Neuron (in vitro differentiated cells): ENCODE measurements at regions not wholly inside any gene's neighbourhood (a gene's known extent, or its start where the extent isn't known, plus 50 kb on each side); places are given as distances from the start of the nearest gene placed in this dataset.
A peak's percentile ranks its signal among the peaks of the same experiment; 100 is the strongest.

Experiments
- H2AFZ ChIP-seq: one replicate; pipeline ENCODE4 v1.6.1; 2013; ENCODE audit warnings: low read depth, mild to moderate bottlenecking, inconsistent platforms, low read length, moderate library complexity
- H3K27me3 ChIP-seq: one replicate; pipeline ENCODE4 v1.6.1; 2013; ENCODE audit warnings: low read length; ENCODE audit not compliant: insufficient read depth
- H3K36me3 ChIP-seq: one replicate; pipeline ENCODE4 v1.6.1; 2013; ENCODE audit warnings: low read length; ENCODE audit not compliant: insufficient read depth
- H3K4me1 ChIP-seq: one replicate; pipeline ENCODE4 v1.6.1; 2013; ENCODE audit warnings: low read length; ENCODE audit not compliant: insufficient read depth
- H3K4me3 ChIP-seq: 2 replicates; pipeline ENCODE4 v1.5.1; 2013; ENCODE audit warnings: mild to moderate bottlenecking, low read length, moderate library complexity
- H3K9me3 ChIP-seq: one replicate; pipeline ENCODE4 v1.6.1; 2013; ENCODE audit warnings: low read length

DNA sequence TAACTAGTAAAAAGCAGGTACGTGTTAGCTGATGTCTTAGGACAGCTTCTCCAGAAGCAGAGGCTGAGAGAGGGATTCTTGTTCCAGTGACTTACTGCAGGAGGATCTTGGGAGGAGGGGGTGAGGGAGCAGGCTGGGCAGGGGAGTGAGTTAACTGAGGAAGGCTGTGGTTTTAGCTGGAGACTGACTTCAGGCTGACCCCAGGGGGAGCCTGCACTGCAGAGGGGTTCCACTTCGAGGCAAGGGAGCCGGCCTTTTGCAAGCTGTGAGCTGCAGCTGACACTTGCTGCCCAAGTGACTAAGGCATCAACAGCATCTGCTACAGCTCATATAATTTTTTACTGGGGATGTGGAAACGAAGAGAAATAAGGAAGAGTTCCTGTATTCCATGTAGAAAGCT is 50.4 kb upstream of the SOD1 start:
- H2AFZ ChIP-seq: no peak overlapping the region
- H3K9me3 ChIP-seq: no peaks in the 10 kb centered on the region
- H3K36me3 ChIP-seq: no peaks in the 10 kb centered on the region
- H3K4me3 ChIP-seq: no peak overlapping the region
- no peaks in the 10 kb centered on the region for H3K27me3 ChIP-seq
- peaks cover 11% of the 10 kb centered on the region for H3K4me1 ChIP-seq

DNA sequence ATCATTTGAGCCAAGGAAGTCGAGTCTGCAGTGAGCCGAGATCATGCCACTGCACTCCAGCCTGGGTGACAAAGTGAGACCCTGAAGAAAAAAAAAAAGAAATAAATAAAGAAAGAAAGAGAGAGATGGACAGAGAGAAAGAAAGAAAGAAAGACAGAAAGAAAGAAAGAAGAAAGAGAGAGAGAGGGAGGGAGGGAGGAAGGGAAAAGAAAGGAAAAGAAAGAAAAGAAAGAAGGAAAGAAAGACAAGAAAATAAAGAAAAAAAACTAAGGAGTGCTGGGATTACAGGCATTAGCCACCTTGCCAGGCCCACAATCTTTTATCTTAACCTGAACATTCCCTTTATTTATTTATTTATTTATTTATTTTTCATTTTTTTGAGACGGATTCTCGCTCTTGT is 51.7 kb upstream of the SOD1 start:
- Histone ChIP-seq H3K4me3 (no peak overlapping the region), H3K36me3 (no peaks in the 10 kb centered on the region), H3K9me3 (no peaks in the 10 kb centered on the region), H3K4me1 (peaks cover 7% of the 10 kb centered on the region), H2AFZ (no peak overlapping the region), H3K27me3 (no peaks in the 10 kb centered on the region)

DNA sequence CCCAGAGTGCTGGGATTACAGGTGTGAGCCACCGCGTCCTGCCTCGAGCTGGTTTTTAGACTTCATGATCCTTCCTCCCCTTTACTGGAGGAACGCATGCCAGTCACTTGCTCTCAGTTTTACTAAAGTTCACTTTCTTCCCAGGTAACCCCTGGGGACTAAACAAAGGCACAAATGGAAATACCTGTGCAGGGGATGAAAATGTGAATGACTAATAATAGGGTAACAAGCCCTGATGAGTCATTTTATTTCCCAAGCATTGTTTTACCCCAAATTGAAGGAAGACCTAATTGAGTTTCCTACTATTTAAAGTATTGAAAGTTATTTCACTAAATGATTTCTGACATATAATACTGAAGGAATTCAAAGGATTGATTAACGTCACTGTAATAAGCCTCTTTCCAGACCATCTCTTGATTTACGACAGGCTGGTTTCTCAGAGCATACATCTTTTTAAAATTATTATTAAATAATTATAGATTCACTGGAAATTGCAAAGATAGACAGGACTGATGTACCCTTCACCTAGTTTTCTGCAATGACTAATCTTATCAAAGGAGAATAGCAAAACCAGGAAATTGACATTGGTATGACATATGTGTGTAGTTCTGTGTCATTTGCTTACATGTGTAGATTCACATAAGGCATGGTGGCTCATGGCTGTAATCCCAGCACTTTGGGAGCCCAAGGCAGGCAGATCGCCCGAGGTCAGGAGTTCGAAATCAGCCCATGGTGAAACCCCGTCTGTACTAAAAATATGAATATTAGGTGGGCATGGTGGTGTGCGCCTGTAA is 53.2 kb upstream of the SOD1 start:
- peaks cover 3% of the 10 kb centered on the region for H3K4me1 ChIP-seq
- no peaks in the 10 kb centered on the region for H3K36me3 ChIP-seq
- H3K4me3 ChIP-seq: no peak overlapping the region
- H3K27me3 ChIP-seq: no peaks in the 10 kb centered on the region
- H2AFZ ChIP-seq: no peak overlapping the region
- no peaks in the 10 kb centered on the region for H3K9me3 ChIP-seq

DNA sequence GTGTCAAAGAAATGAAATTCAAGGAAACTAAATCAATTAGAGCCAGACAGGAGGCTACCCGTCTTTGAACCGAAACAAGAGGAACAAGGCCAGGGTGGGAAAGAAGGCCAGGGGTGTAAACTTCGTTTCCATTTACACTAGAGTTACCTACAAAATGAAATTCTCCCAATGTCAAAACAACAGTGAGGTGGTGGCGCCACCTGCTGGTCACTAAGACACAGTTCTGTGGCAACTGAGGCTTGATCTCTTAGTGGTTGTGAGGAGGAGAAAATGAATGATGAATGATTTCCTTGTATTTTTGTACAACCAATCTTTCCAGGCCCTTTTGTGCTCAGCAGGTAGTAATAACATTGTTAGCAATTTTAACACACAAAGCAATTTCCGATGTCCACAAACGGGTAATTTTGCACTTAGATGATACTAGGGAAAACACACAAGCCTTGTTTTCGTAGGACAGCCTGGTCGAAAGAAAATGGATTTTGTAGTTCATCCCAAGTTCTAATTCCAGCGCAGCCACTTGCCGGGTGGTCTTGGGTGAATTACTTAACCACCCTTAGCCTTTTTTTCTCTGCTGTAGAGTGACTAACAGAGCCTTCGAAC is 54.8 kb upstream of the SOD1 start:
- no peaks in the 10 kb centered on the region for H3K27me3 ChIP-seq
- peaks cover 3% of the 10 kb centered on the region for H3K4me1 ChIP-seq
- H3K36me3 ChIP-seq: no peaks in the 10 kb centered on the region
- H3K4me3 ChIP-seq: no peak overlapping the region
- no peaks in the 10 kb centered on the region for H3K9me3 ChIP-seq
- no peak overlapping the region for H2AFZ ChIP-seq

DNA sequence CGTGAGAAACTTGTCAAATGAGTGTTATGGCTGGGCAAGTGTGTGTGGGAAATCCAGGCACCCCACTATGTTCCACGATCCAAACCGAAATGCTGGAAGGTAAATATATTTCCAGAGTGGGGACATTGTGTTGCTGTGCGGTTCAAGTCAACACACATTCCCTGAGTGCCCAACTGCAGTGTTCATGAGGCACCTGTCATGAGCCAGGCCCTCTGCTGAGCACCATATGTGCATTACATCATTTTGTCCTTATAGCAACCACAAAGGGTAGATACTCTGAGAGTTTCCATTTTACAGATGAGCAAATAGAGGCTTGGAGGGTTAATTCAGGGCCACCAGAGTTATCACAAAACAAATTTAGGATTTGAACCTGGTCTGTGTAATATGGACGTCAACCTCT is 59.9 kb upstream of the SOD1 start:
- Histone ChIP-seq H3K27me3 (no peaks in the 10 kb centered on the region), H3K36me3 (no peaks in the 10 kb centered on the region), H2AFZ (no peak overlapping the region), H3K9me3 (peaks cover 4% of the 10 kb centered on the region), H3K4me3 (no peak overlapping the region), H3K4me1 (peaks cover 3% of the 10 kb centered on the region)

DNA sequence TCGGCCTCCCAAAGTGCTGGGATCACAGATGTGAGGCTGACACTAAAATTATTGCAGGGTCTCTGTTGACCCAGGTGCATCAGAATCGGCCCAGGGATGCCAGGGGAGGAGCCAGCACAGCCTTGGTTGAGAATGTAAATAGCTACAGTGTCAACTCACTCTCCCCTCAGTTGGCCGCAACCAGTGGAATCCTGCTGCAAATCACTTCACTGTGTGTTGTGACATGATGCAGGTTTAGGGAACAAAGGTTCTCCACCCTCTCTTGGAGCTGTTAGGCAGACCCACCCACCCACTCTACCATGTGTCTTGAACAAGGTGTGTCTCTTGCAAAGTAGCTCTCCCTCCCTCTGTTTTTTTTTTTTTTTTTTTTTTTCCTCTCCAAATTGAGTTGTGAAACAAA is 60.5 kb upstream of the SOD1 start:
- no peak overlapping the region for H3K4me3 ChIP-seq
- peaks cover 3% of the 10 kb centered on the region for H3K4me1 ChIP-seq
- H3K9me3 ChIP-seq: peaks cover 4% of the 10 kb centered on the region
- H2AFZ ChIP-seq: no peak overlapping the region
- H3K36me3 ChIP-seq: no peaks in the 10 kb centered on the region
- H3K27me3 ChIP-seq: no peaks in the 10 kb centered on the region

DNA sequence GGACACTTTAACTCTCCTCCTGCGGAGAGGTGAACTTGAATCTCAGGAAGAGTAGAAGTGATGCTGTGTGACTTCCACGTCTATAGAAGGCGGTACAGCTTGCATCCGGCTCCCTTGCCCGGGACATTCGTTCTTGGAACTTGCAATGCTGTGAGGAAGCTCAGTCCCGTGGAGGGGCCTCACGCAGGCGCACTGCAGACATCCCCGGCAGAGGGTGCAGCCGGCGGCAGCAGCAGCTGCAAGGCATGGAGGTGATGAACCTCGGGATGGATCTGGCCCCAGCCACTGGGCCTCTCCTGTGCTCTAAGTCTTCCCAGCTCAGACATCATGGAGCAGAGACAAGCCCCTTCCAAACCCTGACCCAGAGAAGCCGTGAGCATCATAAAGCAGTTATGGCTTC is 61.8 kb upstream of the SOD1 start:
- no peaks in the 10 kb centered on the region for H3K27me3 ChIP-seq
- H3K4me3 ChIP-seq: no peak overlapping the region
- H3K4me1 ChIP-seq: peaks cover 7% of the 10 kb centered on the region
- peaks cover 4% of the 10 kb centered on the region for H3K9me3 ChIP-seq
- H2AFZ ChIP-seq: no peak overlapping the region
- H3K36me3 ChIP-seq: no peaks in the 10 kb centered on the region

DNA sequence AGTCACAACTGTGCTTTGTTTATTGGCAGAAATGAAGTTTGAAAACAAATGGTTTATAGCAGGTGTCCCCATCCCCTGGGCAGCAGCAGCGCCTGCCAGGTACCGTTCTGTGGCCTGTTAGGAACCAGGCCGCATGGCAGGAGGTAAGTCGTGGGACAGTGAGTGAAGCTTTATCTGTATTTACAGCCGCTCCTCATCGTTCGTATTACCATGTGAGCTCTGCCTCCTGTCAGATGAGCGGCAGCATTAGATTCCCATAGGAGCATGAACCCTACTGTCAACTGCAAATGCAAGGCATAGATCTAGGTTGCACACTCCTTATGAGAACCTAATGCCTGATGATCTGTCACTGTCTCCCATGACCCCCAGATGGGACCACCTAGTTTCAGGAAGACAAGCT is 63.4 kb upstream of the SOD1 start:
- Histone ChIP-seq H3K27me3 (no peaks in the 10 kb centered on the region), H2AFZ (no peak overlapping the region), H3K36me3 (no peaks in the 10 kb centered on the region), H3K4me3 (no peak overlapping the region), H3K4me1 (peaks cover 14% of the 10 kb centered on the region), H3K9me3 (peaks cover 4% of the 10 kb centered on the region)

DNA sequence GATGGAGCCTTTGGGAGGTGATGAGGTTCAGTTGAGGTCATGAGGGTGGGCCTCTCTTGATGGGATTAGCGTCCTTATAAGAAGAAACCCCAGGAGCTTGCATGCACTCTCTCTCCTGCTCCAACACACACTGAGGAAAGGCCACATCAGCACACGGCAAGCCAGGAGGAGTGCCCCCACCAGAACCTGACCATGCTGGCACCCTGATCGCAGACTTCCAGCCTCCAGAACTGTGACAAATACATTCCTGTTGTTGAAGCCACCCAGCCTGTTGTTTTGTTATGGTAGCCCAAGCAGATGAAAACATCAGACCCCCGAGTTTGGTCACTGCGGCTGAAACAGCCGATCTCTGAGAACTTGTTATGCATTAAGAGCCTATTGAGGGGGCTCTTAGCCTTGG is 64.8 kb upstream of the SOD1 start:
- Histone ChIP-seq H3K9me3 (peaks cover 4% of the 10 kb centered on the region), H3K4me1 (peaks cover 14% of the 10 kb centered on the region), H2AFZ (no peak overlapping the region), H3K36me3 (no peaks in the 10 kb centered on the region), H3K4me3 (no peak overlapping the region), H3K27me3 (no peaks in the 10 kb centered on the region)

DNA sequence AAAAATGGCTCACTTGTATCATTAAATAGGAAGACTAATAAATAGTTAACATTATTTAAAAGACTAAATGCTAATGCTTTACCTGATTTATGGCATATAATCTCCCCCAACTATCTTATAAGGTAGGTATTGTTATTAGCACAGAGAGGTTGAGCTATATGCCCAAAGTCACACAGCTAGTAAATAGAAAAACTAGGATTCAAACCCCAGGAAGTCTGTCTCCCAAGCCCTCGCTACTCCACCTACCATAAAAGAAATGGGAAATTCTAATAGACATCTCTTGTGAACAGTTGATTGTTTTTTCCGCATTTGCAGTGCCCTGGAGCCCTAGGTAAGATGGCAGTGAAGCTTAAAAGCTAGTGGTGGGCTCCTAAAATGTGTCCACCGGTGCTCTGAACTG is 65.2 kb upstream of the SOD1 start:
- no peak overlapping the region for H2AFZ ChIP-seq
- H3K9me3 ChIP-seq: peaks cover 4% of the 10 kb centered on the region
- no peaks in the 10 kb centered on the region for H3K27me3 ChIP-seq
- H3K36me3 ChIP-seq: no peaks in the 10 kb centered on the region
- H3K4me1 ChIP-seq: peaks cover 14% of the 10 kb centered on the region
- H3K4me3 ChIP-seq: no peak overlapping the region

DNA sequence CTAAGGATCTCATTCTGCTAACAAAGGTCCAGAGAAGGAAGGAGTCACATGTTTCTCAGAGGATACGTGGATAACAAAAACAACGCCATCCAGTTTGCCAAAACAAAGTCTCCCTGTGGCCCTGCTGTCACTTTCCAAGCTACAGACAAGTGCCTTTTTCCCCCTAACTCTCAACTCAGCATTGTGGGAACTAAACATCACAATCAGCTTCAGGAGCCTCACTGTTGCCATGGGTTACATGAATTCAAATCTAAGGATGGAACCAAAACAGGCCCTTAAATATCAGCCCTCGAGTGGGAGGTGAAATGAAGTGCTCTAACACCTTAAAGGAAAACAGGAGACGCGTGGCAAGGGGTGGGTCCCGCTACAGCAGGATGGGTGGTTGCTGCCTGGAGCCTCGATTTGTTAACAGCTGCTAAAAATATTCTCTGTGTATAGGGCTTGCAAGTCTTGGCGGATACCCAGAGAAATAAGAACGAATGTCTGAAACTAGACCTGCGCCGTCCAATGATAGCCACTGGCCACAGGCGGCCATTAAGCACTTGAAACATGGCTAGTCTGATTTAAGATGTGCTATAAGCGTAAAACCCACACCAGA is 66.4 kb upstream of the SOD1 start:
- no peaks in the 10 kb centered on the region for H3K36me3 ChIP-seq
- H3K4me1 ChIP-seq: peaks cover 14% of the 10 kb centered on the region
- H3K27me3 ChIP-seq: no peaks in the 10 kb centered on the region
- peaks cover 4% of the 10 kb centered on the region for H3K9me3 ChIP-seq
- no peak overlapping the region for H3K4me3 ChIP-seq
- H2AFZ ChIP-seq: peak overlapping the region; percentile 60

DNA sequence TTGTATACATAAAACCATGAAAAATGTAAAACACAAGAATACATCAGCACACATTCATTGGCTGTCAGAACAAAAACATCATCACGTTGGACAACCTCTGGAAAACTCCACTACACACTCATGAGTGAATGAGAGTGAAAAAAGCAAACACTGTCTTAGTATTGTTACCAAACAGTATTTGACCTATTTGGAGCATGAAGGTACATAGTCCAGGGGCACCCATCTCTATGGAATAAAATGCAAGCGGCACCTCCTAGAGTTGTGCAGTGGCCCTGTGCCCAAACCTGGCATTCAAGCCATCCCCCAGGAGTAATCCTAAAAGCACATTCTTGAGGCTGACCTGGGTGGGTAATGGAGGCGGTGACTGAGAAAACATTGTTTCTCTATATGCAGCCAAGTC is 67.0 kb upstream of the SOD1 start:
- no peaks in the 10 kb centered on the region for H3K36me3 ChIP-seq
- peak overlapping the region; percentile 60 for H2AFZ ChIP-seq
- peaks cover 14% of the 10 kb centered on the region for H3K4me1 ChIP-seq
- H3K9me3 ChIP-seq: peaks cover 4% of the 10 kb centered on the region
- H3K4me3 ChIP-seq: no peak overlapping the region
- no peaks in the 10 kb centered on the region for H3K27me3 ChIP-seq

DNA sequence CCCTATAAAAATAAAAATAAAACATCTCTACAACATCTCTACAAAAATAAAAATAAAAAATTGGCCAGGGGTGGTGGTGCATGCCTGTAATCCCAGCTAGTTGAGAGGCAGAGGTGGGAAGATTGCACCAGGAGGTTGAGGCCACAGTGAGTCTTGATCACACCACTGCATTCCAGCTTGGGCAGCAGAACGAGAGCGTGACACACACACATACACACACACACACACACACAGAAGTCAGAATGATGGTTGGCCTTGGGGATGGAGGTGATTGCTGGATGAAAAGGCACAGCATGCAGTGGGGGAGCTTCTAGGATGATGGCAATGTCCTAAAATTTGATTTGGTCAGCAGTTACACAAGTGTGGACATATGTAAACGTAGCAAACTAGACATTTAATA is 69.7 kb upstream of the SOD1 start:
- Histone ChIP-seq H3K36me3 (no peaks in the 10 kb centered on the region), H3K4me3 (no peak overlapping the region), H3K27me3 (no peaks in the 10 kb centered on the region), H2AFZ (no peak overlapping the region), H3K9me3 (no peaks in the 10 kb centered on the region), H3K4me1 (peaks cover 14% of the 10 kb centered on the region)
